Right atrium auricular region (tissue), 2 donors: ENCODE measurements at regions not wholly inside any gene's neighbourhood (a gene's known extent, or its start where the extent isn't known, plus 50 kb on each side); places are given as distances from the start of the nearest gene placed in this dataset.

Experiments used
- DNase-seq: peaks from one replicate; pipeline ENCODE4 v3.0.0-alpha.2; 2019; ENCODE audit warnings: low spot score
- H3K27ac ChIP-seq, 2 donors: fragments of 200-600 bp; sonication (generic); 1 replicate in 1 of 2; 2 replicates in 1 of 2; pipeline ENCODE4 v1.5.1; 2016 to 2019
- H3K27me3 ChIP-seq, 2 donors: fragments of 200-600 bp; sonication (generic); one replicate each; pipeline versions ENCODE4 v1.5.1 to v1.6.0; 2017 to 2019
- H3K36me3 ChIP-seq: fragments of 200-600 bp; sonication (generic); one replicate; pipeline ENCODE4 v1.5.1; 2016
- H3K4me1 ChIP-seq, 2 donors: fragments of 200-600 bp; sonication (generic); one replicate each; pipeline versions ENCODE4 v1.5.1 to v1.6.0; 2017 to 2019
- H3K4me3 ChIP-seq, 2 donors: fragments of 200-600 bp; sonication (generic); 1 replicate in 1 of 2; 2 replicates in 1 of 2; pipeline ENCODE4 v1.5.1; 2017 to 2019; ENCODE audit warnings: mild to moderate bottlenecking in 1 of 2, moderate library complexity in 1 of 2
- H3K9me3 ChIP-seq, 2 donors: fragments of 200-600 bp; sonication (generic); one replicate each; pipeline ENCODE4 v1.5.1; 2019
- TF ChIP-seq, protein P1 (sequence below), 2 donors: fragments of 200-600 bp; sonication (generic); IDR thresholded peaks; one replicate each; pipeline ENCODE4 v1.5.1; 2019; ENCODE audit warnings: antibody characterized with exemption in 2 of 2

- Histone ChIP-seq H3K4me3 (no peak overlapping the region), H3K27ac (no peak overlapping the region), H3K4me1 (no peaks in the 10 kb centered on the region), H3K9me3 (no peaks in the 10 kb centered on the region), H3K36me3 (no peaks in the 10 kb centered on the region), H3K27me3 (no peaks in the 10 kb centered on the region)
- TF ChIP-seq, protein P1, sequence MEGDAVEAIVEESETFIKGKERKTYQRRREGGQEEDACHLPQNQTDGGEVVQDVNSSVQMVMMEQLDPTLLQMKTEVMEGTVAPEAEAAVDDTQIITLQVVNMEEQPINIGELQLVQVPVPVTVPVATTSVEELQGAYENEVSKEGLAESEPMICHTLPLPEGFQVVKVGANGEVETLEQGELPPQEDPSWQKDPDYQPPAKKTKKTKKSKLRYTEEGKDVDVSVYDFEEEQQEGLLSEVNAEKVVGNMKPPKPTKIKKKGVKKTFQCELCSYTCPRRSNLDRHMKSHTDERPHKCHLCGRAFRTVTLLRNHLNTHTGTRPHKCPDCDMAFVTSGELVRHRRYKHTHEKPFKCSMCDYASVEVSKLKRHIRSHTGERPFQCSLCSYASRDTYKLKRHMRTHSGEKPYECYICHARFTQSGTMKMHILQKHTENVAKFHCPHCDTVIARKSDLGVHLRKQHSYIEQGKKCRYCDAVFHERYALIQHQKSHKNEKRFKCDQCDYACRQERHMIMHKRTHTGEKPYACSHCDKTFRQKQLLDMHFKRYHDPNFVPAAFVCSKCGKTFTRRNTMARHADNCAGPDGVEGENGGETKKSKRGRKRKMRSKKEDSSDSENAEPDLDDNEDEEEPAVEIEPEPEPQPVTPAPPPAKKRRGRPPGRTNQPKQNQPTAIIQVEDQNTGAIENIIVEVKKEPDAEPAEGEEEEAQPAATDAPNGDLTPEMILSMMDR (IDR thresholded peaks at IDR 0.05) = no peak
- DNase-seq = no peak
Measured at GRCh38 chr18:45286431-45286830, 328.8 kb upstream of the SLC14A2 start.

- Histone ChIP-seq H3K36me3 (no peaks in the 10 kb centered on the region), H3K4me3 (no peak overlapping the region), H3K27me3 (no peaks in the 10 kb centered on the region), H3K27ac (no peak overlapping the region), H3K4me1 (no peaks in the 10 kb centered on the region), H3K9me3 (no peaks in the 10 kb centered on the region)
- TF ChIP-seq, protein P1 (IDR thresholded peaks at IDR 0.05) = no peak
- no peak for DNase-seq
Measured at GRCh38 chr18:45287531-45287930, 327.7 kb upstream of the SLC14A2 start.

DNA sequence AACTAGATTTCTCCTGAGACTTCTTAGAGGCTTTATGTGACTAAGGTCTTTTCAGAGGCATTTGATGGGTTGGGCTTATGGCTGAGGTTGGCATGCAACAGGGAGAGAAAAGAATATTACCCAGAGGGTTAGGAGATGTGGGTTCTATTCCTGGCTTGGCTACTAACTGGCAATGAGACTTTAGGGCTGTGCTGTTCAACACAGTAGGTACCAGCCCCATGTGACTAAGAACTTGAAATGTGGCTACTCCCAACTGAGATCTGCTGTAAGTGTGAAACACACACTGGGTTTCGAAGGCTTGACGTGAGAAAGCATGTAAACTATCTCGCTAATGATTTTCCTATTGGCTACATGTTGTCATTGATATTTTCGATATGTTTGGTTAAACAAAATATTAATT is 324.9 kb upstream of the SLC14A2 start:
- TF ChIP-seq, protein P1 (IDR thresholded peaks at IDR 0.05) = no peak
- no peak overlapping the region for H3K4me3 ChIP-seq
- no peaks in the 10 kb centered on the region for H3K36me3 ChIP-seq
- no peaks in the 10 kb centered on the region for H3K27me3 ChIP-seq
- no peak for DNase-seq
- no peaks in the 10 kb centered on the region for H3K9me3 ChIP-seq
- H3K27ac ChIP-seq = no peak overlapping the region
- H3K4me1 ChIP-seq = no peaks in the 10 kb centered on the region

- H3K4me3 ChIP-seq = no peak overlapping the region
- H3K27ac ChIP-seq = no peak overlapping the region
- H3K4me1 ChIP-seq = no peaks in the 10 kb centered on the region
- H3K36me3 ChIP-seq = no peaks in the 10 kb centered on the region
- no peaks in the 10 kb centered on the region for H3K27me3 ChIP-seq
- DNase-seq = no peak
- H3K9me3 ChIP-seq = no peaks in the 10 kb centered on the region
- TF ChIP-seq, protein P1 (IDR thresholded peaks at IDR 0.05) = no peak
Measured at GRCh38 chr18:45291621-45292615, 323.4 kb upstream of the SLC14A2 start.

DNA sequence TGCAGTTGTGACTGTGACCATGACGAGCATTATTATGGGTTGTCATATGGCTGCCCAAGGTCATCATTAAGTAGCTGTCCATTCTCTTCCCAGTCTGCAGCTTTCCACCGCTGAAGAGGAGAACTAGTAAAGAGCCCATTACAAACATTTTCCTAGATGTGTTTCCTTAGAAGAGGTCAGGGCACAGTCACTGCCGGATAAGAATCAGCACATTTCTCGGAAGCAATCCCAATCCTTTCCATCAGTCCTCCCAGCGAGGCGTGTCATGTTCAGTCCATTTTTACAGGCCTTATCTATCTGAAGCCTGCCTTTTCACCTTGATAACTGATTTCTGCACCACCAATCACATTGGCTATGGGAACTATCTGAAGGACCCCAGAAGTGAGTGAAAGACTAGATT is 319.9 kb upstream of the SLC14A2 start:
- no peaks in the 10 kb centered on the region for H3K9me3 ChIP-seq
- H3K36me3 ChIP-seq = no peaks in the 10 kb centered on the region
- no peaks in the 10 kb centered on the region for H3K27me3 ChIP-seq
- H3K27ac ChIP-seq = no peak overlapping the region
- no peak for DNase-seq
- TF ChIP-seq, protein P1 (IDR thresholded peaks at IDR 0.05) = no peak
- no peak overlapping the region for H3K4me3 ChIP-seq
- H3K4me1 ChIP-seq = no peaks in the 10 kb centered on the region
